NT2/D1 (cell line): ENCODE measurements at regions not wholly inside any gene's neighbourhood (a gene's known extent, or its start where the extent isn't known, plus 50 kb on each side); places are given as distances from the start of the nearest gene placed in this dataset.

Experiments used
- DNase-seq: peaks from one replicate; pipeline ENCODE4 v3.0.0-alpha.2; 2011; ENCODE audit warnings: low read depth, low spot score
- H3K27me3 ChIP-seq: 2 replicates; pipeline ENCODE4 v1.6.0; 2011; ENCODE audit warnings: mild to moderate bottlenecking; ENCODE audit not compliant: insufficient read length, insufficient read depth
- H3K36me3 ChIP-seq: 2 replicates; pipeline ENCODE4 v1.6.1; 2011; ENCODE audit warnings: mild to moderate bottlenecking, low read length, mixed read lengths; ENCODE audit not compliant: insufficient read depth, insufficient read length
- H3K4me1 ChIP-seq: 2 replicates; pipeline ENCODE4 v1.5.1; 2011; ENCODE audit not compliant: insufficient read depth, insufficient read length
- H3K4me3 ChIP-seq: 2 replicates; pipeline ENCODE4 v1.5.1; 2011; ENCODE audit warnings: low read depth; ENCODE audit not compliant: insufficient read length
- H3K9ac ChIP-seq: 2 replicates; pipeline ENCODE4 v1.6.0; 2011; ENCODE audit warnings: low read depth; ENCODE audit not compliant: insufficient read length
- H3K9me3 ChIP-seq: 2 replicates; pipeline ENCODE4 v1.5.1; 2011; ENCODE audit warnings: mild to moderate bottlenecking, low read length; ENCODE audit not compliant: insufficient read depth
- SUZ12 ChIP-seq: IDR thresholded peaks from 2 replicates; pipeline ENCODE4 v1.6.1; 2011; ENCODE audit not compliant: insufficient read length, insufficient read depth; ENCODE audit errors: extremely low read depth
- YY1 ChIP-seq: IDR thresholded peaks from 2 replicates; pipeline ENCODE4 v1.6.1; 2011; ENCODE audit not compliant: insufficient read length, insufficient read depth
- ZNF274 ChIP-seq: IDR thresholded peaks from 2 replicates; pipeline ENCODE4 v1.6.1; 2011; ENCODE audit warnings: mild to moderate bottlenecking, low read depth, low read length

DNA sequence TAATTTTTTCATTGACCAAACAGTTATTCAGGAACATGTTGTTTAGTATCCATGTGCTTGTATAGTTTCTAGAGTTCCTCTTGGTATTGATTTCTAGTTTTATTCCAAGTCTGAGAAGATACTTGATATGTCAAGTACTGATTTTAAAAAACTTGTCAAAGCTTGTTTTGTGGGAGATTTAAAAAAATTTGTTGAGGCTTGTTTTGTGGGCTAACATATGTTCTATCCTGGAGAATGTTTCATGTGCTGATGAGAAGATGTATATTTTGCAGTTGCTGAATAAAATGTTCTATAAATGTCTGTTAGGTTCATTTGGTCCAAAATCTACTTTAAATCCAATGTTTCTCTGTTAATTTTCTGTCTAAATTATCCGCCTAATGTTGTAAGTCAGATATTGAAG lies 1065.1 kb upstream of the WWC1 start:
- Histone ChIP-seq H3K9ac (no peak overlapping the region), H3K36me3 (no peaks in the 10 kb centered on the region), H3K4me1 (no peaks in the 10 kb centered on the region), H3K27me3 (no peaks in the 10 kb centered on the region), H3K4me3 (no peak overlapping the region), H3K9me3 (peaks cover 23% of the 10 kb centered on the region; the same call in 1 of the 2 replicates)
- DNase-seq, result no peak
- TF ChIP-seq ZNF274 (no peak), YY1 (no peak), SUZ12 (no peak)

DNA sequence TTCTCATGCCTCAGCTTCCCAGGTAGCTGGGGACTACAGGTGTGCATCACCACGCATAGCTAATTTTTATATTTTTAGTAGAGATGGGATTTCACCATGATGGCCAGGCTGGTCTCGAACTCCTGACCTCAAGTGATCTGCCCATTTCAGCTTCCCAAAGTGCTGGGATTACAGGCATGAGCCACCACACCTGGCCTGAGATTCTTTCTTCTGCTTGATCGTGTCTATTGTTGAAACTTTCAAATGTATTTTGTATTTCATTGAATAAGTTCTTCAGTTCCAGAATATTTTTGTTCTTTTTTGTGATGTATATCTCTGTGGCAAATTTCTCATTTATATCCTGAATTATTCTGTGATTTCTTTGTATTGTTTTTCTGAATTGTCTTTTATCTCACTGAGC lies 1063.3 kb upstream of the WWC1 start:
- H3K27me3 ChIP-seq, result no peaks in the 10 kb centered on the region
- no peak for DNase-seq
- TF ChIP-seq YY1 (no peak), SUZ12 (no peak), ZNF274 (no peak)

DNA sequence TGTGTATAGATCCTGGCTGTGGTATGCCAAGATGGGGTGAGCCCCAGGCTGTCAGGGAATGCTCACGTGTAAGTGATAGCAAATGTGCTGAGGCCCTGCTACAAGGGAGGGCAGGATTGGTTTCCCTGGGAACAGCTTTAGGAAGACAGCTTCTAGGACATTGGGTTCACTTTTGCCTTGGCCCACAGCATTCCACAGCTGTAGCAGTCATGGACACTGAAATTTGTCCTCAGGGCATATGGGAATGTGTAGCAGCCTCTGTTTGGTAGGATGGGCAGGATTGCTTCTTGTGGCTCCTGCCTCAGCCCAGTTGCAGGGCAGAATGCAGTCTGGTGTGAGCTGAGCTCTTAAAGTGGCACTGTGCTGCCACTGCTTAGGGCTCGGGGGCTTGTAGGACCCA lies 1061.7 kb upstream of the WWC1 start:
- Histone ChIP-seq H3K4me3 (no peak overlapping the region), H3K4me1 (no peaks in the 10 kb centered on the region), H3K36me3 (no peaks in the 10 kb centered on the region), H3K9ac (no peak overlapping the region), H3K27me3 (no peaks in the 10 kb centered on the region), H3K9me3 (peaks cover 28% of the 10 kb centered on the region; the same call in 1 of the 2 replicates)
- TF ChIP-seq SUZ12 (no peak), ZNF274 (0 out of 2 replicates have a peak, but pooled peaks have one; percentile 22), YY1 (no peak)
- no peak for DNase-seq

More for the DNA sequence above, 1063.3 kb upstream of the WWC1 start:
- H3K4me1 ChIP-seq, result no peaks in the 10 kb centered on the region
- no peaks in the 10 kb centered on the region for H3K36me3 ChIP-seq
- H3K4me3 ChIP-seq, result no peak overlapping the region
- peaks cover 28% of the 10 kb centered on the region; the same call in 1 of the 2 replicates for H3K9me3 ChIP-seq
- no peak overlapping the region for H3K9ac ChIP-seq

DNA sequence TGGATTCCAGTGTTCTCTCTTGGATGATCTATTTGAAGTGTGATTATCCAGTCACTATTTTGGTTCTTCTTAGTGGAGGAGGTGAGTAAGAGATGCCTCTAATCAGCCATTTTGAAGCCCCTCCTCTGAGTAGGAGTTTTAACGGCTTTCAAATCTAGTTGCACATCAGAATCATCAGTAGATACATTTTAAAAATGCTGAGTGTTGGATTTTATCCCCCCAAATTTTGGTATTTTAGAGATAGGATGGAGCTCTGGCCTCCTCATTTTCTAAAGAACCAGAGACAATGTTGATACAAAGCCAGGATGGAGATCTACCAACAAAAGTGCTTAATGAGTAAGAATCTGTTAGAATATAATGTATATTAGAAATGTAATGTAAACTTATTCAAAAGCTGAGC lies 1061.0 kb upstream of the WWC1 start:
- Histone ChIP-seq H3K4me1 (no peaks in the 10 kb centered on the region), H3K4me3 (no peak overlapping the region), H3K9ac (no peak overlapping the region), H3K36me3 (no peaks in the 10 kb centered on the region), H3K27me3 (no peaks in the 10 kb centered on the region), H3K9me3 (peaks cover 28% of the 10 kb centered on the region; the same call in 1 of the 2 replicates)
- TF ChIP-seq YY1 (no peak), SUZ12 (no peak), ZNF274 (no peak)
- DNase-seq, result no peak

DNA sequence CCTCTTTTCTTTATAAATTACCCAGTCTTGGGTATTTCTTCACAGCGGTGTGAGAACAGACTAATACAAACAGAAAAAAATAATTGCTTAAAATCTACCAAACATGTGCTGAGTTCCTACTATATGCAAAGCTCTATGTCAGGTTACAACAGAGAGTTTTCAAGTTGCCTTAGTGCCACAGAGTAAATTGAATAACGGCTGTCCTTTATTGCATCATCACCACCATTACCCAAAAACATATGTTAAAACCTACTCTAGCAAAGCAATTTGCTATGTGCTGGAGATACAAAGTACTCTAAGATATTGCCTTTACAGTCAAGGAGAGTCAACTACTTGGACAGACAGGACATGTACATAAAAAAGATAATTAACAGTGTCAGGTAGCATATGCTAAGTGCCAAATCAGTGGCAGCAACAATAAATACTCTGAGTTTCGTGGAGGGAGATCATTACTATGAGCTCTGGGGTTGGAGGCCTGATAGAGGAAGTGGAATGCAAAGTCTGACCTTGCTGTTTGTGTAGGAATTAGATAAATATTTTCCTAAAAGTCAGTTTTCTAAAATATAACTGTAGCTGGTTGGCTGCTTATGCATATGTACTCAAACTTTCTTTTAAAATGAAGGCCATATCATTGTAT lies 1058.7 kb upstream of the WWC1 start:
- no peak overlapping the region for H3K9ac ChIP-seq
- H3K4me3 ChIP-seq, result no peak overlapping the region
- no peaks in the 10 kb centered on the region for H3K36me3 ChIP-seq
- H3K4me1 ChIP-seq, result no peaks in the 10 kb centered on the region
- no peak for TF ChIP-seq YY1
- TF ChIP-seq ZNF274, result no peak
- no peak for TF ChIP-seq SUZ12
- no peak for DNase-seq
- peaks cover 35% of the 10 kb centered on the region; the same call in 1 of the 2 replicates for H3K9me3 ChIP-seq
- no peaks in the 10 kb centered on the region for H3K27me3 ChIP-seq

DNA sequence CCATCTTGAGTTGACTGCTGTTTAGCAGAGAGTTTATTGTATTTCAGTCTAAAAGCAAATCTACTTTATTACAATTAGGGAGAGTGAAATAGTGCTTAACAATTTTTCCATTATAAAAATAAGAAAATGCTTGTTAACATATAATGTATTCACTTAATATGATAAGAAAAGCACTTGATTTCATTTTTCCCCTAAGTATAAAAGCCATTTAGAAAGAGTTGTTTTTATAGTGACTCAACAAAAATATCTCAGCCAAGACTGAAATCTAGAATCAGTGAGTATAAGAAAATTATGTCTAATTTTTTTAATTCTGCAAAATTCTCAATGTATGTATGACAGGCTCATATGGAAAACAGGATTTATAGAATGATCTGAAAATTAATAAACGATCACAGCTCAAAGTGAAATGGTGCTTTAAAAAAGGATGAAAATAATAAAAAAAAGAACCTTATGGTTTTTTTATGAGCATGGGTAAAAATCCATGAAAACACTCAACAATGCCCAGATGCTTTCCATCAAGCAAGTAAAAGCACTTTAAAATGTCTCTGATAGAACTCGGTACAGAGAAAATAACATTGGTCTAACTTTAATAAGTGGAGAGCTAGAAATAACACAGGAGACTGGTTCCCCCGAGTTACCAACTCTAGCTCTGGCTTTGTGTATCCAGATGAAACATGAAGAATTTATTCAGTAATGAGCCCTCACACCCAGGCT lies 1057.8 kb upstream of the WWC1 start:
- H3K4me3 ChIP-seq, result no peak overlapping the region
- H3K4me1 ChIP-seq, result no peaks in the 10 kb centered on the region
- no peaks in the 10 kb centered on the region for H3K36me3 ChIP-seq
- peaks cover 35% of the 10 kb centered on the region; the same call in 1 of the 2 replicates for H3K9me3 ChIP-seq
- H3K9ac ChIP-seq, result no peak overlapping the region
- H3K27me3 ChIP-seq, result no peaks in the 10 kb centered on the region
- TF ChIP-seq YY1, result no peak
- TF ChIP-seq ZNF274, result no peak
- TF ChIP-seq SUZ12, result no peak
- DNase-seq, result no peak

DNA sequence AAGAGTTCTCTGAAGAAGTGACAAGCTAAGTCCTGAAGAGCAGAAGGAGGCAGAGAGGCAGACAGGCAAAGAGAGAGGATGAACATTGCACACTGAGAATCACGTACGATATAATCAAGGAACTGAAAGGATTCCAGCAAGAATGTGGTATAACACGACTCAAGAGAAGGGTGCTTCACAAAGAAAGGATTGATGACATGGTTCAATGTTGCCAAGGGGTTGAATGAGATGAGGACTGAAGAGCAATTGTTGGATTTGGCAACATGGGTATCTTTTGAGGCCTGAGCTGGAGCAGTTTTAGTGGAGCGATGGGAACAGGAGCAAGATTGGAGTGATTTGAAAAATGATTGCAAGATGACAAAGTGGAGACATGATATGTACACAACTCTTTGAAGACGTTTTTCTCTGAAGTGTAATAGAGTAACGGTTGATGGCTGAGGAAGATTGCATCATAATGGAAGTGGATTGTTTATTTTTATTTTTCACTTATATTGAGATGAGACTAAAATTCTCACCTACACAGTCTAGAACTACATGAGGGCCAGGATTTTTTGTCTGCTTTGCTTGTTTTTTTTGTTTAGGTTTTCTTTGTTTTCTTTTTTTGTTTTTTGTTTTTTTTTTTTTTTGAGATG lies 1049.9 kb upstream of the WWC1 start:
- TF ChIP-seq ZNF274, result no peak
- no peak for TF ChIP-seq SUZ12
- no peak for TF ChIP-seq YY1
- Histone ChIP-seq H3K9ac (no peak overlapping the region), H3K9me3 (0 out of 2 replicates have a peak, but pooled peaks cover under 1% of the 10 kb centered on the region), H3K27me3 (no peaks in the 10 kb centered on the region), H3K36me3 (no peaks in the 10 kb centered on the region), H3K4me3 (no peak overlapping the region), H3K4me1 (no peaks in the 10 kb centered on the region)
- DNase-seq, result no peak
